Peyer's patch (tissue), 4 donors: ENCODE measurements at regions not wholly inside any gene's neighbourhood (a gene's known extent, or its start where the extent isn't known, plus 50 kb on each side); places are given as distances from the start of the nearest gene placed in this dataset.

Experiments used
- CTCF ChIP-seq, 6 experiments: fragments of 450-650 bp in 4 of 6; fragments of 200-600 bp in 2 of 6; sonication (generic) in 1 of 6; IDR thresholded peaks; one replicate each; pipeline ENCODE4 v1.5.1; 2017 to 2019; ENCODE audit warnings: antibody characterized with exemption in 6 of 6, mild to moderate bottlenecking in 3 of 6, moderate library complexity in 1 of 6
- POLR2A ChIP-seq, 2 donors: fragments of 450-650 bp; IDR thresholded peaks; one replicate each; pipeline ENCODE4 v1.5.1; 2017; ENCODE audit warnings: antibody characterized with exemption in 2 of 2, mild to moderate bottlenecking in 2 of 2, moderate library complexity in 2 of 2

- TF ChIP-seq CTCF (IDR thresholded peaks at IDR 0.05): no peak
- TF ChIP-seq POLR2A (IDR thresholded peaks at IDR 0.05): no peak
Observed at GRCh38 chr21:17396948-17397347, 115.9 kb upstream of the CXADR start.
